GM12878 (cell line): ENCODE measurements at regions not wholly inside any gene's neighbourhood (a gene's known extent, or its start where the extent isn't known, plus 50 kb on each side); places are given as distances from the start of the nearest gene placed in this dataset.

Experiments
- ATAC-seq: fragments of 200-7000 bp; cut with Tn5 transposase; 3 replicates; pipeline ENCODE4 v1.9.1; 2020; ENCODE audit warnings: mild to moderate bottlenecking, moderate library complexity
- BruUV-seq: library from RNA; stranded (reverse); fragments of 400-500 nt; replicated peaks from 2 replicates; lab custom pipeline; 2021; lab: Mats Ljungman, UMichigan
- CTCF ChIA-PET: fragments of 300-600 bp; sonication (Branson Sonifier 250); formaldehyde crosslinking; extraction: SDS; loops from one replicate; lab custom pipeline; 2021; ENCODE audit warnings: inconsistent platforms; lab: Yijun Ruan, JAX
- POLR2A ChIA-PET: fragments of 350-600 bp; formaldehyde crosslinking; extraction: SDS; loops from one replicate; lab custom pipeline; 2021; ENCODE audit warnings: inconsistent platforms; lab: Charles Lee
- RAD21 ChIA-PET: fragments of 300-600 bp; sonication (Branson Sonifier 250); formaldehyde crosslinking; loops from one replicate; lab custom pipeline; 2023; ENCODE audit warnings: antibody characterized with exemption; ENCODE audit not compliant: unreplicated experiment; lab: Charles Lee
- SMC1A ChIA-PET: fragments of 300-600 bp; sonication (Branson Sonifier 250); formaldehyde crosslinking; loops from one replicate; lab custom pipeline; 2023; ENCODE audit not compliant: unreplicated experiment, uncharacterized antibody; lab: Charles Lee
- DNase-seq: peaks from one replicate; pipeline ENCODE4 v3.0.0-alpha.2; 2011; ENCODE audit warnings: low read depth, low spot score
- FAIRE-seq: peaks from 3 replicates; lab custom pipeline; 2011; peaks lifted over from hg19 to GRCh38; lab: Jason Lieb, UNC
- H2AFZ ChIP-seq: 2 replicates; pipeline ENCODE4 v1.6.0; 2011; ENCODE audit warnings: low read depth, low read length, control low read depth; ENCODE audit not compliant: control insufficient read depth
- H3K27ac ChIP-seq: 2 replicates; pipeline ENCODE4 v1.5.1; 2011; ENCODE audit warnings: control low read depth; ENCODE audit not compliant: control insufficient read depth, insufficient read depth
- H3K27me3 ChIP-seq, 2 experiments: replicated peaks in 1 of 2; 2 replicates each; pipeline versions ENCODE4 v1.6.0 to v1.6.1; 2011; ENCODE audit warnings: low read length in 1 of 2; ENCODE audit not compliant: control insufficient read depth in 2 of 2, insufficient read depth in 2 of 2
- H3K36me3 ChIP-seq, 2 experiments: 2 replicates each; pipeline ENCODE4 v1.5.1; 2011; ENCODE audit warnings: low read length in 1 of 2; ENCODE audit not compliant: control insufficient read depth in 2 of 2, insufficient read depth in 2 of 2
- H3K4me1 ChIP-seq: 2 replicates; pipeline ENCODE4 v1.6.1; 2011; ENCODE audit warnings: mild to moderate bottlenecking, low read length, moderate library complexity, mixed read lengths; ENCODE audit not compliant: control insufficient read depth, insufficient read depth
- H3K4me2 ChIP-seq: 2 replicates; pipeline ENCODE4 v1.6.0; 2011; ENCODE audit warnings: control low read depth; ENCODE audit not compliant: control insufficient read depth, insufficient read depth
- H3K4me3 ChIP-seq: fragments of 200-600 bp; sonication (generic); 2 replicates; pipeline ENCODE4 v1.5.1; 2016
- H3K79me2 ChIP-seq: 2 replicates; pipeline ENCODE4 v1.6.0; 2011; ENCODE audit warnings: low read length; ENCODE audit not compliant: control insufficient read depth, insufficient read depth
- H3K9ac ChIP-seq: 2 replicates; pipeline ENCODE4 v1.8.0; 2011; ENCODE audit warnings: low read length, control low read depth, mixed read lengths; ENCODE audit not compliant: control insufficient read depth, insufficient read depth
- H3K9me3 ChIP-seq: replicated peaks from 3 replicates; pipeline ENCODE4 v1.5.1; 2011; ENCODE audit warnings: mild to moderate bottlenecking, low read length; ENCODE audit not compliant: control insufficient read depth, insufficient read depth
- H4K20me1 ChIP-seq: 2 replicates; pipeline ENCODE4 v1.6.0; 2011; ENCODE audit not compliant: control insufficient read depth, insufficient read depth
- BHLHE40 ChIP-seq, 2 experiments: fragments of 450-650 bp in 1 of 2; IDR thresholded peaks; 2 replicates each; pipeline ENCODE4 v1.6.1; 2011 to 2017; ENCODE audit warnings: low read depth in 2 of 2, borderline replicate concordance in 1 of 2, improper control_type of control experiment in 1 of 2, low read length in 1 of 2, mild to moderate bottlenecking in 1 of 2
- CREB1 ChIP-seq: IDR thresholded peaks from 2 replicates; pipeline ENCODE4 v1.6.1; 2012; ENCODE audit warnings: low read depth, mild to moderate bottlenecking, inconsistent platforms
- GABPA ChIP-seq: IDR thresholded peaks from 2 replicates; pipeline ENCODE4 v1.6.1; 2014; ENCODE audit warnings: antibody characterized with exemption, low read depth, mild to moderate bottlenecking, inconsistent platforms
- MTA3 ChIP-seq: IDR thresholded peaks from 2 replicates; pipeline ENCODE4 v1.6.1; 2012; ENCODE audit warnings: low read length, inconsistent platforms, borderline replicate concordance
- TBL1XR1 ChIP-seq: IDR thresholded peaks from 2 replicates; pipeline ENCODE4 v1.6.1; 2012; ENCODE audit warnings: low read depth, low read length, improper control_type of control experiment
- YBX1 ChIP-seq: fragments of 450-650 bp; IDR thresholded peaks from 2 replicates; pipeline ENCODE4 v1.6.1; 2016; ENCODE audit warnings: antibody characterized with exemption
- ZSCAN29 ChIP-seq: fragments of 450-650 bp; IDR thresholded peaks from 2 replicates; pipeline ENCODE4 v1.6.1; 2017; ENCODE audit warnings: mild to moderate bottlenecking, moderate library complexity
- WGBS: methylation state at CpG from one replicate; pipeline ENCODE4 v1.1.6; 2016; ENCODE audit warnings: low lambda C conversion rate; ENCODE audit not compliant: insufficient replicate concordance, insufficient coverage; ENCODE audit errors: missing lambda C conversion rate; 5-methylcytosine and 5-hydroxymethylcytosine counted together
- in situ Hi-C: fragments of 300-500 bp; cut with MboI; formaldehyde crosslinking; loops from 9 replicates; pipeline ENCODE4 v1.14.3; 2018; ENCODE audit warnings: mixed read lengths
- intact Hi-C: fragments of 100-400 bp; cut with micrococcal nuclease; formaldehyde crosslinking; loops from one replicate; pipeline ENCODE4 v1.14.2; 2022; ENCODE audit not compliant: unreplicated experiment
- TF ChIP-seq, protein P1 (sequence below): fragments of 450-650 bp; IDR thresholded peaks from 2 replicates; pipeline ENCODE4 v1.6.1; 2016; ENCODE audit warnings: mild to moderate bottlenecking

DNA sequence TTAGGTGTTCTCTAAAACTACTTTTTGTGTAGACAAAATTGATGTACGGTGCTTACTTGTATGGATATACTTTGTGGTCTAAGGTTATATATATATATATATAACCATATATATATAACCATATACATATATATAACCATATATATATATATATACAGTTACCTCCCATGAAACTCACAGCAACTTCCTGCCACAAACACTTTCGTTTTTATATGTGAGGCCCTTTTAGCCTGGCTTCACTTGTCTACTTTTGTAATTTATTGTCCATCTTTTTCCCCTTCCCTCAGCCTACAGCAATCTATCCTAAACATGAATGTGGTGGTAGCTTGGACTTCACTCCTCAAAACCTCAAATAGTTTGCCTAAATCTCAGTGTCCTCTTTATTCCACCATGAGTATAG, 72.8 kb upstream of the NPFFR2 start:
- ChIA-PET SMC1A (interaction anchor here (0.9 kb wide), 1 partner anchor 79 kb away, joined by 3 read pairs; no protein-coding TSS in a partner anchor), CTCF (no interaction called here), RAD21 (no interaction called here), POLR2A (no interaction called here)
- in situ Hi-C loops (no loop called here), intact Hi-C loops (no loop called here)
- H3K4me2 ChIP-seq, result no peak overlapping the region
- no TSS peak for BruUV-seq
- DNase-seq (no peak), FAIRE-seq (no peak), ATAC-seq (no peak)
- H3K4me1 ChIP-seq, result no peaks in the 10 kb centered on the region
- no peak overlapping the region for H3K27ac ChIP-seq
- no peaks in the 10 kb centered on the region for H3K79me2 ChIP-seq
- no peaks in the 10 kb centered on the region for H4K20me1 ChIP-seq
- H3K36me3 ChIP-seq, result no peaks in the 10 kb centered on the region
- H3K27me3 ChIP-seq, result no peaks in the 10 kb centered on the region
- H3K9ac ChIP-seq, result no peak overlapping the region
- TF ChIP-seq, protein P1, sequence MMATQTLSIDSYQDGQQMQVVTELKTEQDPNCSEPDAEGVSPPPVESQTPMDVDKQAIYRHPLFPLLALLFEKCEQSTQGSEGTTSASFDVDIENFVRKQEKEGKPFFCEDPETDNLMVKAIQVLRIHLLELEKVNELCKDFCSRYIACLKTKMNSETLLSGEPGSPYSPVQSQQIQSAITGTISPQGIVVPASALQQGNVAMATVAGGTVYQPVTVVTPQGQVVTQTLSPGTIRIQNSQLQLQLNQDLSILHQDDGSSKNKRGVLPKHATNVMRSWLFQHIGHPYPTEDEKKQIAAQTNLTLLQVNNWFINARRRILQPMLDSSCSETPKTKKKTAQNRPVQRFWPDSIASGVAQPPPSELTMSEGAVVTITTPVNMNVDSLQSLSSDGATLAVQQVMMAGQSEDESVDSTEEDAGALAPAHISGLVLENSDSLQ, result no peak
- TF ChIP-seq GABPA (no peak), TBL1XR1 (no peak), ZSCAN29 (no peak), BHLHE40 (IDR thresholded peaks at IDR 0.05; ENCODE audit: borderline replicate concordance in 1 of 2, low read depth in 2 of 2, low read length in 1 of 2) (no peak), CREB1 (no peak), MTA3 (no peak), YBX1 (no peak)
- H3K4me3 ChIP-seq, result no peak overlapping the region
- 4% methylated on average over 2 of the region's 2 CpGs for WGBS
- no peaks in the 10 kb centered on the region for H3K9me3 ChIP-seq
- no peak overlapping the region for H2AFZ ChIP-seq
